ENCODE measurements at regions not wholly inside any gene's neighbourhood (a gene's known extent, or its start where the extent isn't known, plus 50 kb on each side); places are given as distances from the start of the nearest gene placed in this dataset.

GRCh38 chr6:163955096-163955495 lies 540.6 kb downstream of the QKI start:
- no peaks in the 10 kb centered on the region for H4K20me1 ChIP-seq (ENCODE audit: insufficient read depth, low read length)
- dilution Hi-C loops (cut with HindIII; ENCODE audit: low sequenced_read_pairs, unreplicated experiment) (no loop called here), in situ Hi-C loops (cut with MboI; ENCODE audit: low sequenced_read_pairs) (loop anchor here (10.0 to 25.0 kb wide), 2 partner anchors 368 to 520 kb away; no protein-coding TSS in a partner anchor), intact Hi-C loops (cut with micrococcal nuclease) (loop anchor here (2.0 to 10.0 kb wide), 5 partner anchors 208 to 1100 kb away; no protein-coding TSS in a partner anchor)
- H3K56ac ChIP-seq (ENCODE audit: extremely low read depth, insufficient read depth, low read length) = no peak overlapping the region
- H4K8ac ChIP-seq (ENCODE audit: low read depth in 2 of 2, low read length in 2 of 2) = no peak overlapping the region
- H2BK5ac ChIP-seq (ENCODE audit: low read depth, low read length, poor library complexity, severe bottlenecking) = peak overlapping the region; percentile 68
- H3K18ac ChIP-seq (ENCODE audit: low read depth, low read length) = no peak overlapping the region
- no peaks in the 10 kb centered on the region for H3K9me1 ChIP-seq (ENCODE audit: insufficient read depth, low read length)
- 0 out of 2 replicates have a peak, but pooled peaks have one; percentile 49 for TF ChIP-seq MXI1 (IDR thresholded peaks at IDR 0.05; ENCODE audit: borderline replicate concordance, low read depth, low read length)
- TF ChIP-seq CTCF (conservative IDR thresholded peaks at IDR 0.05; ENCODE audit: low read depth, low read length) = no peak
- no peak for TF ChIP-seq RAD21 (IDR thresholded peaks at IDR 0.05; ENCODE audit: low read length)
- TF ChIP-seq MAFK (IDR thresholded peaks at IDR 0.05; ENCODE audit: low read depth, low read length) = no peak
- TF ChIP-seq RFX5 (IDR thresholded peaks at IDR 0.05; ENCODE audit: low read depth, low read length) = no peak
- TF ChIP-seq, protein P1, sequence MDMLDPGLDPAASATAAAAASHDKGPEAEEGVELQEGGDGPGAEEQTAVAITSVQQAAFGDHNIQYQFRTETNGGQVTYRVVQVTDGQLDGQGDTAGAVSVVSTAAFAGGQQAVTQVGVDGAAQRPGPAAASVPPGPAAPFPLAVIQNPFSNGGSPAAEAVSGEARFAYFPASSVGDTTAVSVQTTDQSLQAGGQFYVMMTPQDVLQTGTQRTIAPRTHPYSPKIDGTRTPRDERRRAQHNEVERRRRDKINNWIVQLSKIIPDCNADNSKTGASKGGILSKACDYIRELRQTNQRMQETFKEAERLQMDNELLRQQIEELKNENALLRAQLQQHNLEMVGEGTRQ (IDR thresholded peaks at IDR 0.05; ENCODE audit: low read depth, low read length) = peak; percentile 27; the same call in 1 of the 2 replicates
- no peak for TF ChIP-seq CHD1 (IDR thresholded peaks at IDR 0.05; ENCODE audit: low read depth, low read length)
- no peak for TF ChIP-seq RCOR1 (IDR thresholded peaks at IDR 0.05; ENCODE audit: insufficient replicate concordance, low read length)
- no peaks in the 10 kb centered on the region for H3K27me3 ChIP-seq (ENCODE audit: control insufficient read depth, insufficient read depth, low read length)
- H2AK5ac ChIP-seq (ENCODE audit: low read depth, low read length) = no peak overlapping the region
- H3K36me3 ChIP-seq (ENCODE audit: control insufficient read depth, insufficient read depth, low read length) = no peaks in the 10 kb centered on the region
- peak overlapping the region; percentile 6; the same call in 1 of the 2 replicates for H3K4me2 ChIP-seq (ENCODE audit: low read depth, low read length)
- no peak overlapping the region for H4K5ac ChIP-seq (ENCODE audit: low read depth, low read length)
- H2BK15ac ChIP-seq (ENCODE audit: low read depth, low read length) = no peak overlapping the region
- DNase-seq (peak; percentile 93), ATAC-seq (ENCODE audit: low read depth) (peak; percentile 93)
- POLR2A ChIA-PET (ENCODE audit: unreplicated experiment) = no interaction called here
- H3K4me1 ChIP-seq (ENCODE audit: control insufficient read depth, insufficient read depth, low read length) = peaks cover 5% of the 10 kb centered on the region; the same call in 1 of the 2 replicates
- H3K23ac ChIP-seq (ENCODE audit: low read depth, low read length) = no peak overlapping the region
- H2AFZ ChIP-seq (replicated peaks; ENCODE audit: low read length, poor library complexity) = peak overlapping the region; percentile 9
- H2AK9ac ChIP-seq (replicated peaks; ENCODE audit: low read depth, low read length, poor library complexity) = no peak overlapping the region
- H2BK120ac ChIP-seq (ENCODE audit: low read depth, low read length) = no peak overlapping the region
- no peak overlapping the region; the same call in 1 of the 2 replicates for H2BK20ac ChIP-seq (ENCODE audit: low read depth, low read length)
- H3K4me3 ChIP-seq (ENCODE audit: insufficient read depth, low read depth, low read length) = no peak overlapping the region
- H3K4ac ChIP-seq (ENCODE audit: low read depth, low read length) = no peak overlapping the region
- WGBS, 2 experiments (ENCODE audit: extremely low coverage in 2 of 2, insufficient read length in 1 of 2) = 30% methylated on average over 2 of the region's 4 CpGs; no CpG with 5 or more reads in 1 of the 2 experiments
- no peak overlapping the region for H4K91ac ChIP-seq (ENCODE audit: insufficient read depth, low read depth, low read length)
- H3K79me1 ChIP-seq (ENCODE audit: low read depth in 1 of 2, low read length in 2 of 2) = no peaks in the 10 kb centered on the region
- no peaks in the 10 kb centered on the region for H3K9me3 ChIP-seq (ENCODE audit: control insufficient read depth, insufficient read depth, low read length)
- CTCF ChIA-PET = interaction anchor here (0.7 kb wide), 2 partner anchors 154 to 367 kb away, joined by 3 to 4 read pairs; no protein-coding TSS in a partner anchor
- no peak overlapping the region for H3K14ac ChIP-seq (replicated peaks; ENCODE audit: low read depth, low read length)
- H3K9ac ChIP-seq (ENCODE audit: low read depth, low read length) = no peak overlapping the region
- no TSS peak for BruUV-seq (replicated peaks)
- H3K27ac ChIP-seq (ENCODE audit: insufficient read depth, low read length) = no peak overlapping the region

Measured in IMR-90 (cell line).